ENCODE measurements at regions not wholly inside any gene's neighbourhood (a gene's known extent, or its start where the extent isn't known, plus 50 kb on each side); places are given as distances from the start of the nearest gene placed in this dataset.

- intact Hi-C loops (cut with micrococcal nuclease) (no loop called here), dilution Hi-C loops (cut with MboI; ENCODE audit: extremely low pct_ligation_motif_present, low sequenced_read_pairs) (no loop called here)
- Histone ChIP-seq H2AFZ (ENCODE audit: low read depth, low read length) (no peak overlapping the region), H4K20me1 (replicated peaks; ENCODE audit: control insufficient read depth, extremely low read depth, insufficient read depth, low read length) (no peaks in the 10 kb centered on the region), H3K4me3 (replicated peaks in 1 of 3; ENCODE audit: insufficient read depth in 1 of 3, low read depth in 1 of 3, low read length in 3 of 3) (no peak overlapping the region), H3K4me2 (ENCODE audit: insufficient read depth, low read length) (no peak overlapping the region), H3K36me3 (ENCODE audit: control insufficient read depth in 2 of 2, extremely low read depth in 1 of 2, insufficient read depth in 2 of 2, low read length in 2 of 2) (no peaks in the 10 kb centered on the region), H3K9me3 (replicated peaks; ENCODE audit: control insufficient read depth, insufficient read depth, low read length) (no peaks in the 10 kb centered on the region), H3K4me1 (ENCODE audit: control insufficient read depth, extremely low read depth, insufficient read depth, low read length) (no peaks in the 10 kb centered on the region), H3K9ac (replicated peaks; ENCODE audit: extremely low read depth, insufficient read depth, low read length) (no peak overlapping the region), H3K9me1 (replicated peaks; ENCODE audit: control insufficient read depth, extremely low read depth, insufficient read depth, low read length) (no peaks in the 10 kb centered on the region), H3K27me3 (ENCODE audit: control insufficient read depth in 2 of 2, insufficient read depth in 2 of 2, low read length in 2 of 2) (no peaks in the 10 kb centered on the region), H3K27ac (ENCODE audit: insufficient read depth, low read depth, low read length) (no peak overlapping the region), H3K79me2 (ENCODE audit: control insufficient read depth, insufficient read depth, low read length) (no peaks in the 10 kb centered on the region)
- ChIA-PET POLR2A (no interaction called here), CTCF (no interaction called here)
- no TSS peak for BruUV-seq (replicated peaks)
- FAIRE-seq (no peak), DNase-seq (ENCODE audit: low read depth, low spot score) (no peak)
- no peak for TF ChIP-seq EZH2 (IDR thresholded peaks at IDR 0.05; ENCODE audit: borderline replicate concordance, low read depth, low read length, severe bottlenecking)
- TF ChIP-seq FOS (IDR thresholded peaks at IDR 0.05; ENCODE audit: borderline replicate concordance, insufficient read depth, low read length): no peak
- no peak for TF ChIP-seq CTCF (IDR thresholded peaks at IDR 0.05; ENCODE audit: extremely low read depth in 1 of 2, insufficient read depth in 1 of 2, low read depth in 1 of 2, low read length in 2 of 2)
- no peak for TF ChIP-seq MAX (IDR thresholded peaks at IDR 0.05; ENCODE audit: insufficient read depth, insufficient read length)
- TF ChIP-seq JUN (IDR thresholded peaks at IDR 0.05; ENCODE audit: borderline replicate concordance, insufficient read depth, insufficient read length, low read depth): no peak
- TF ChIP-seq GATA2 (IDR thresholded peaks at IDR 0.05; ENCODE audit: insufficient read depth, insufficient read length, low read depth, low read length): no peak
- no peak for TF ChIP-seq POLR2A (IDR thresholded peaks at IDR 0.05; ENCODE audit: low read depth, low read length)
These were observed 480.9 kb upstream of the SEMA6A start for GRCh38 chr5:117055517-117055916.
